Left lung (tissue), 4 donors: ENCODE measurements at regions not wholly inside any gene's neighbourhood (a gene's known extent, or its start where the extent isn't known, plus 50 kb on each side); places are given as distances from the start of the nearest gene placed in this dataset.

Experiments
- ATAC-seq: fragments of 200-7000 bp; cut with Tn5 transposase; one replicate; pipeline ENCODE4 v1.9.1; 2020; ENCODE audit warnings: moderate library complexity
- DNase-seq, 4 donors: peaks; one replicate each; pipeline ENCODE4 v3.0.0-alpha.2; 2013 to 2020
- H3K27ac ChIP-seq, 2 donors: fragments of 200-600 bp; sonication (generic) in 1 of 2; one replicate each; pipeline versions ENCODE4 v1.5.0 to v1.8.0; 2020 to 2021
- H3K27me3 ChIP-seq, 2 donors: fragments of 200-600 bp; sonication (generic) in 1 of 2; one replicate each; pipeline versions ENCODE4 v1.5.0 to v1.8.0; 2020 to 2021
- H3K36me3 ChIP-seq, 2 donors: fragments of 200-600 bp; sonication (generic) in 1 of 2; one replicate each; pipeline versions ENCODE4 v1.5.0 to v1.8.0; 2020 to 2021
- H3K4me1 ChIP-seq, 2 donors: fragments of 200-600 bp; one replicate each; pipeline ENCODE4 v1.8.0; 2021
- H3K4me3 ChIP-seq, 2 donors: fragments of 200-600 bp; sonication (generic) in 1 of 2; one replicate each; pipeline versions ENCODE4 v1.5.0 to v1.8.0; 2020 to 2021; ENCODE audit warnings: mild to moderate bottlenecking in 1 of 2
- H3K9me3 ChIP-seq, 2 donors: fragments of 200-600 bp; sonication (generic) in 1 of 2; one replicate each; pipeline versions ENCODE4 v1.5.0 to v1.8.0; 2020 to 2021
- intact Hi-C, 2 donors: fragments of 100-400 bp; cut with DNase I; formaldehyde crosslinking; loops; one replicate each; pipeline versions ENCODE4 v1.11.2 to v1.14.2; 2022
- TF ChIP-seq, protein P1 (sequence below), 2 donors: fragments of 200-600 bp; sonication (generic) in 1 of 2; IDR thresholded peaks; one replicate each; pipeline versions ENCODE4 v1.5.0 to v1.8.0; 2021; ENCODE audit warnings: antibody characterized with exemption in 2 of 2
- donor health status: DM: no; HTN: yes; CAD: no.
- donor health status: DM: no; HTN: no; CAD: no.

DNA sequence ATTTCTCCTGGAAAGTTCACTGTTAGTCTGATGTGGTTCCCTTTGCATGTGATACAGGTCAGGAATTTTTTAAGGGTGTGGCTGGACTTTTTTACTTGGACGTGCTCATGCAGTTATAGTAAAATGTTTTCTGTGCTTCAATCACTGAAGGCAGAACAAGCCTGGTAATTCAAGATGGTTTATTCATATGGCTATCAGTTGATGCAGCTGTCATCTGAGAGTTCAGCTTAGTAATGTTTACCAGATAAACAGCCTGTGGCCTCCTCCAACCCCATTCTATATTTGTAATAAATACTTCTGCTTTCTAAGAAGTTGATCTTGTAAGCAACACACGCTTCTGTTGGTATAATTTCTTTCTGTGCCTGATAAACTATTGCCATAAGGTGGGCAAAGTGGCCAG, 2105.9 kb downstream of the ARAP2 start:
- H3K4me3 ChIP-seq: no peak overlapping the region
- DNase-seq (no peak), ATAC-seq (no peak)
- intact Hi-C loops: no loop called here
- H3K4me1 ChIP-seq: no peaks in the 10 kb centered on the region
- H3K27ac ChIP-seq: no peak overlapping the region
- no peaks in the 10 kb centered on the region for H3K27me3 ChIP-seq
- peaks cover 0 to 2% of the 10 kb centered on the region in 2 donors for H3K9me3 ChIP-seq
- TF ChIP-seq, protein P1, sequence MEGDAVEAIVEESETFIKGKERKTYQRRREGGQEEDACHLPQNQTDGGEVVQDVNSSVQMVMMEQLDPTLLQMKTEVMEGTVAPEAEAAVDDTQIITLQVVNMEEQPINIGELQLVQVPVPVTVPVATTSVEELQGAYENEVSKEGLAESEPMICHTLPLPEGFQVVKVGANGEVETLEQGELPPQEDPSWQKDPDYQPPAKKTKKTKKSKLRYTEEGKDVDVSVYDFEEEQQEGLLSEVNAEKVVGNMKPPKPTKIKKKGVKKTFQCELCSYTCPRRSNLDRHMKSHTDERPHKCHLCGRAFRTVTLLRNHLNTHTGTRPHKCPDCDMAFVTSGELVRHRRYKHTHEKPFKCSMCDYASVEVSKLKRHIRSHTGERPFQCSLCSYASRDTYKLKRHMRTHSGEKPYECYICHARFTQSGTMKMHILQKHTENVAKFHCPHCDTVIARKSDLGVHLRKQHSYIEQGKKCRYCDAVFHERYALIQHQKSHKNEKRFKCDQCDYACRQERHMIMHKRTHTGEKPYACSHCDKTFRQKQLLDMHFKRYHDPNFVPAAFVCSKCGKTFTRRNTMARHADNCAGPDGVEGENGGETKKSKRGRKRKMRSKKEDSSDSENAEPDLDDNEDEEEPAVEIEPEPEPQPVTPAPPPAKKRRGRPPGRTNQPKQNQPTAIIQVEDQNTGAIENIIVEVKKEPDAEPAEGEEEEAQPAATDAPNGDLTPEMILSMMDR (IDR thresholded peaks at IDR 0.05): no peak
- H3K36me3 ChIP-seq: no peaks in the 10 kb centered on the region

DNA sequence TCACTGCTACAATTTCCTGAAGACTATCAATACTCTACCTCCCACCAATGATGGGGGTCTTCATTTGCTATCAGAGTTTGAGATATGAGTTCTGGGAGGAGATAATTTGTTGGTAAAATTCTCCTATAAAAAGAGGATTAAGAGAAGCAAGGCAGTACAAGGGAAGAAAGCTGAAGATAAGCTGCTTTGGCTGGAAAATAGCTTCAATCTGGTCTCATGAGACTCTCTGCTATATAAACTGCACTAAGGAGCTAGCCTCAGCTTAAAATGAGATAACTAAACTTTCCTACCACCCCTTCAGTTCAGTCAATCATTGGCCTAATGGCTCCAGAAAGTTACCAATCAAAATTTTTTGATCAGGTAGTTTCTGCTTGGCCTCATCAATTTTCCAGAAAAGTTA, 2105.0 kb downstream of the ARAP2 start:
- TF ChIP-seq, protein P1 (IDR thresholded peaks at IDR 0.05): no peak

DNA sequence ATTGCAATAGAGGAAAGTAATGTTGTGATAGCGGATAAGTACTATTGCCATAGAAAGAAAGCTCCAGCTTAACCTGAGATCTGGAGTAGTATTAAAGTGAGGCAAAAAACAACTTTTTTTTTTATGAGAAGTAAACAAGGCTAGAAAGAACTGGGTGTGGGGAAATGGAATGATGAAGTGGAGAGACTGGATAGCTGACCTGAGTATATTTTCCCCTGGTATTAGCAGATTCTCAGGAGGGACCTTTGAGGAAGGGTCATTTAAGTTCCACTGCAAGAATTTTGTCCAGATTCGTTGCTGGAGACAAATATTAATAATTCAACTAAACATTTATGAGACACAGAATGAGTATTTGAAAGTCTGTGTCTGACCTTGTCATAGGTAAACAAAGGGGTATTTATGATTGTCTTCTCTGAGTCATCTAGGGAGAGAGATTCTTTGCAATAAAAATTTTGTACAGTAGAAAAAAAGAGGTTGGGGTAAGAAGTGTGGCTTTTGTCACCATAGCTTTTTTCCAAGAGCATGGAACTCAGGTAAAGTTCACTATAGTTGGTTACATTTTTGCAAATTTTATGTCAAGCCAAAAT, 2095.9 kb downstream of the ARAP2 start:
- H3K27ac ChIP-seq: no peak overlapping the region
- no peaks in the 10 kb centered on the region for H3K4me1 ChIP-seq
- intact Hi-C loops: no loop called here
- DNase-seq (no peak), ATAC-seq (no peak)
- TF ChIP-seq, protein P1 (IDR thresholded peaks at IDR 0.05): no peak
- no peak overlapping the region for H3K4me3 ChIP-seq
- H3K36me3 ChIP-seq: no peaks in the 10 kb centered on the region
- no peaks in the 10 kb centered on the region for H3K27me3 ChIP-seq
- no peaks in the 10 kb centered on the region for H3K9me3 ChIP-seq

More for the DNA sequence above, 2105.0 kb downstream of the ARAP2 start:
- DNase-seq (no peak), ATAC-seq (no peak)
- Histone ChIP-seq H3K4me3 (no peak overlapping the region), H3K9me3 (peaks cover 0 to 2% of the 10 kb centered on the region in 2 donors), H3K36me3 (no peaks in the 10 kb centered on the region), H3K4me1 (no peaks in the 10 kb centered on the region), H3K27me3 (no peaks in the 10 kb centered on the region), H3K27ac (no peak overlapping the region)
- intact Hi-C loops: no loop called here

DNA sequence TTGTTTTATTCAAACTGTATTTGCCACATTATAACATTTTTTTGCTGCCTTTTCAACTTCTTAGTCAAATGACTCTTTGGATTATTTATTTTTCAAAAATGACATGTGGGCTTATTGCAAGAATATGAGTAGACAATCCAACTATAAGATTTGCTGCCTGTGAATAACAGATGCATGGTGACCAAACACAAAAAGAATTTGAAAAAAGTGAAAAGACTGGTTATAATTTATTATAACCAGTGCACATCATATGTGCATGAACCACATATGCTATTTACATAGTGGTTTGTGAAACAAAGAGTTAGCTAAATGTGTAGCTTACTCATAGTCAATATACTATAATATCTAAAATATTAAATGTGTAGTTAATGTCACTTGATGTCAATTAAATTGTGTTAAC, 2086.8 kb downstream of the ARAP2 start:
- peaks cover 0 to 10% of the 10 kb centered on the region in 2 donors for H3K9me3 ChIP-seq
- TF ChIP-seq, protein P1 (IDR thresholded peaks at IDR 0.05): no peak
- H3K27ac ChIP-seq: no peak overlapping the region
- no peaks in the 10 kb centered on the region for H3K27me3 ChIP-seq
- H3K4me1 ChIP-seq: no peaks in the 10 kb centered on the region
- no peak overlapping the region for H3K4me3 ChIP-seq
- no peak for ATAC-seq
- intact Hi-C loops: no loop called here
- no peaks in the 10 kb centered on the region for H3K36me3 ChIP-seq
- no peak for DNase-seq

DNA sequence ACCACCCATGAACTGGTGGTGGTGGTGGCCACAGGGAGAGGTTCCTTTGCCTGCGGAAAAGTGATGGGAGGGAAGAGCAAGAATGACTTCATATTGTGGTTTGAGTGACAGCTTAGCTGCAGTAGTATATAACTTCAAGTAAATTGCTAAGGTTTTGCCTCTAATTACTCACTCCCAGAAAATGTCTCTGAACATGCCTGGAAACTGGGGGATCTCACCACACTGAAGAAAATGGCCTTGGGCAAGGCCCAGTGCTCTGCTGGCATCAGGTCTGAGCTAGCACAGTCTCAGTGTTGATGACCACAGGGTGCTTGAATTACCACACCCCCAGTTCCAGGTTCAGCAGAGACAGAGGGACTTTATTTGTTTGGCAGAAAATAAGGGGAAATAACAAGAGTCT, 2085.4 kb downstream of the ARAP2 start:
- ATAC-seq: no peak
- DNase-seq: no peak
- H3K4me1 ChIP-seq: no peaks in the 10 kb centered on the region
- TF ChIP-seq, protein P1 (IDR thresholded peaks at IDR 0.05): no peak
- intact Hi-C loops: no loop called here
- H3K27me3 ChIP-seq: no peaks in the 10 kb centered on the region
- peaks cover 0 to 11% of the 10 kb centered on the region in 2 donors for H3K9me3 ChIP-seq
- H3K36me3 ChIP-seq: no peaks in the 10 kb centered on the region
- H3K27ac ChIP-seq: no peak overlapping the region
- H3K4me3 ChIP-seq: no peak overlapping the region
